ENCODE measurements at regions not wholly inside any gene's neighbourhood (a gene's known extent, or its start where the extent isn't known, plus 50 kb on each side); places are given as distances from the start of the nearest gene placed in this dataset.

GRCh38 chr17:79478051-79478461 is 132.8 kb downstream of the RBFOX3 start:
- Mint-ChIP-seq H3K27ac (no peak overlapping the region), H3K4me1 (ENCODE audit: low read depth in 2 of 2) (no peaks in the 10 kb centered on the region), H3K9me3 (no peaks in the 10 kb centered on the region), H3K36me3 (ENCODE audit: insufficient read depth) (peaks cover 2% of the 10 kb centered on the region), H3K4me3 (no peak overlapping the region), H3K27me3 (peaks cover 52 to 93% of the 10 kb centered on the region in 2 donors)
- no peak for DNase-seq
- no peak for ATAC-seq (replicated peaks)

GRCh38 chr17:79476074-79476652 is 134.7 kb downstream of the RBFOX3 start:
- H3K9me3 Mint-ChIP-seq: no peaks in the 10 kb centered on the region
- H3K27ac Mint-ChIP-seq: peak overlapping the region in 1 of 2 donors; percentile 4
- peaks cover 43 to 74% of the 10 kb centered on the region in 2 donors for H3K27me3 Mint-ChIP-seq
- H3K36me3 Mint-ChIP-seq (ENCODE audit: insufficient read depth): peaks cover 2% of the 10 kb centered on the region
- H3K4me1 Mint-ChIP-seq (ENCODE audit: low read depth in 2 of 2): no peaks in the 10 kb centered on the region
- ATAC-seq (replicated peaks) (no peak), DNase-seq (no peak)
- no peak overlapping the region for H3K4me3 Mint-ChIP-seq

- no peak overlapping the region for H3K4me3 Mint-ChIP-seq
- no peaks in the 10 kb centered on the region for H3K9me3 Mint-ChIP-seq
- peaks cover 35 to 52% of the 10 kb centered on the region in 2 donors for H3K27me3 Mint-ChIP-seq
- no peaks in the 10 kb centered on the region for H3K36me3 Mint-ChIP-seq (ENCODE audit: insufficient read depth)
- ATAC-seq (replicated peaks) (no peak), DNase-seq (no peak)
- no peaks in the 10 kb centered on the region for H3K4me1 Mint-ChIP-seq (ENCODE audit: low read depth in 2 of 2)
- no peak overlapping the region for H3K27ac Mint-ChIP-seq
These were observed 136.9 kb downstream of the RBFOX3 start for GRCh38 chr17:79473876-79474440.

- H3K9me3 Mint-ChIP-seq: no peaks in the 10 kb centered on the region
- no peak overlapping the region for H3K4me3 Mint-ChIP-seq
- H3K27me3 Mint-ChIP-seq: peaks cover 33 to 47% of the 10 kb centered on the region in 2 donors
- no peak overlapping the region for H3K27ac Mint-ChIP-seq
- H3K4me1 Mint-ChIP-seq (ENCODE audit: low read depth in 2 of 2): no peaks in the 10 kb centered on the region
- H3K36me3 Mint-ChIP-seq (ENCODE audit: insufficient read depth): no peaks in the 10 kb centered on the region
- DNase-seq (no peak), ATAC-seq (replicated peaks) (no peak)
These were observed 137.6 kb downstream of the RBFOX3 start for GRCh38 chr17:79473111-79473875.

DNA sequence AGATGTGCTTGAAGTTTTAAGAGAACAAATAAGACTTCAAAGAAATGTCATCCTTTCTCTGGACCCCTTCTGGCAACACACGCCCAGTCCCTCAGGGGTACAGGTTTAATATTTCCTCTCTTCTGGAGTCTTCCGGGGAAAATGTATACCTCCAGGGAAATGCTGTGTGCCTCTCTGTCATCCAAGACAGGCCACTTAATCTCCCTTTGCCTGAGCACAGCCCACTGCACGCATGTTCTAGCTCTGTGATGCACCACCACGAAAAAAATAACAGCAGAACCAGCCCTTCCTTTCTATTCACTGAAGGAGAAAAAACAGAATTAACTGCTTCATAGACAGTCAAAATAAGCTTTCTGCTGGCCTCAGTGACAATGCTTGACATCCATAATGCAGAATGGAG is 140.1 kb downstream of the RBFOX3 start:
- DNase-seq (no peak), ATAC-seq (replicated peaks) (no peak)
- no peaks in the 10 kb centered on the region for H3K36me3 Mint-ChIP-seq (ENCODE audit: insufficient read depth)
- no peaks in the 10 kb centered on the region for H3K9me3 Mint-ChIP-seq
- no peak overlapping the region for H3K4me3 Mint-ChIP-seq
- H3K4me1 Mint-ChIP-seq (ENCODE audit: low read depth in 2 of 2): no peaks in the 10 kb centered on the region
- H3K27ac Mint-ChIP-seq: no peak overlapping the region
- H3K27me3 Mint-ChIP-seq: peaks cover 22 to 30% of the 10 kb centered on the region in 2 donors

DNA sequence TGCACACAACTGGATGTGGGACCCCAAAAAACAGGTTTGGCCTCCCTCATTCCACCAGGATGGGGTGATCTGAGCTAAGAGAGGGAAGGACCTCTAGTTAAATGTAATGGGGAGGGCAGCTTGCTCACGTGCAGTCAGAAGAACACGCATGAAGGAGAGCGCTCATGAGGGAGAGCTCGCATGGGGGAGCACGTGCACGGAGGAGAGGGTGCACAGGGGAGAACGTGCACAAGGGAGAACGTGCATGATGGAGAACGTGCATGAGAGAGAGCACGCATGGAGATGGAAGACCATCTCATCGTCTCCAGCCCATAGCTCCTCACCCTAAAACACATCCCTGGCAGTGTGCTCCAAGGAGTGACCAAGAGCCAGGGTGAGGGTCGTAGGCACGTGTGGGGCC is 141.2 kb downstream of the RBFOX3 start:
- DNase-seq (no peak), ATAC-seq (replicated peaks) (no peak)
- Mint-ChIP-seq H3K27ac (no peak overlapping the region), H3K27me3 (peaks cover 11 to 28% of the 10 kb centered on the region in 2 donors), H3K9me3 (no peaks in the 10 kb centered on the region), H3K36me3 (ENCODE audit: insufficient read depth) (no peaks in the 10 kb centered on the region), H3K4me3 (no peak overlapping the region), H3K4me1 (ENCODE audit: low read depth in 2 of 2) (no peaks in the 10 kb centered on the region)

DNA sequence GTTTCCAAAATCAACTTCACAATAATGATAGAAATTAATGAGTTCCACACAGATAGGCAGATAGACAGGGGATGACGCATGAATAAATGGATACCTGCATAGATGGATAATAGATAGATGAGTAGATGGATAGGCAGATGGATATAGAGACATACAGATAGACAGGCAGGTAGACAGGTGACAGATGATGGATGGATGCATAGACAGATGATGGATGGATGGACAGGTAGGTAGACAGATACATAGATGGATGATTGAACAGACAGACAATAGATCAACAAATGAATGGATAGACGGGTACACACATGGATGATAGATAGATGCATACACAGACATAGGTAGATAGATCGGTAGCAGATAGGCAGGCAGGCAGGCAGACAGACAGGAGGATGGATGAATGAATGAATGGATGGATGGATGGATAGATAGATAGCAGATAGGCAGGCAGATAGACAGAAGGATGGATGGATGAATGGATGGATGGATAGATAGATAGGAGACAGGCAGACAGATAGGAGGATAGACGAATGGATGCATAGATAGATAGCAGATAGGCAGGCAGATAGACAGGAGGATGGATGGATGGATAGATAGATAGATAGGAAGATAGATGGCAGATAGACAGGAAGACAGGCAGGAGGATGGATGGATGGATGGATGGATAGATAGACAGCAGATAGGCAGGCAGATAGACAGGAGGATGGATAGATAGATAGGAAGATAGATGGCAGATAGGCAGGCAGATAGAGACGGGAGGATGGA is 142.5 kb downstream of the RBFOX3 start:
- Mint-ChIP-seq H3K27me3 (peaks cover 0 to 15% of the 10 kb centered on the region in 2 donors), H3K4me3 (no peak overlapping the region), H3K4me1 (ENCODE audit: low read depth in 2 of 2) (no peaks in the 10 kb centered on the region), H3K36me3 (ENCODE audit: insufficient read depth) (no peaks in the 10 kb centered on the region), H3K27ac (no peak overlapping the region), H3K9me3 (no peaks in the 10 kb centered on the region)
- DNase-seq: no peak
- no peak for ATAC-seq (replicated peaks)

DNA sequence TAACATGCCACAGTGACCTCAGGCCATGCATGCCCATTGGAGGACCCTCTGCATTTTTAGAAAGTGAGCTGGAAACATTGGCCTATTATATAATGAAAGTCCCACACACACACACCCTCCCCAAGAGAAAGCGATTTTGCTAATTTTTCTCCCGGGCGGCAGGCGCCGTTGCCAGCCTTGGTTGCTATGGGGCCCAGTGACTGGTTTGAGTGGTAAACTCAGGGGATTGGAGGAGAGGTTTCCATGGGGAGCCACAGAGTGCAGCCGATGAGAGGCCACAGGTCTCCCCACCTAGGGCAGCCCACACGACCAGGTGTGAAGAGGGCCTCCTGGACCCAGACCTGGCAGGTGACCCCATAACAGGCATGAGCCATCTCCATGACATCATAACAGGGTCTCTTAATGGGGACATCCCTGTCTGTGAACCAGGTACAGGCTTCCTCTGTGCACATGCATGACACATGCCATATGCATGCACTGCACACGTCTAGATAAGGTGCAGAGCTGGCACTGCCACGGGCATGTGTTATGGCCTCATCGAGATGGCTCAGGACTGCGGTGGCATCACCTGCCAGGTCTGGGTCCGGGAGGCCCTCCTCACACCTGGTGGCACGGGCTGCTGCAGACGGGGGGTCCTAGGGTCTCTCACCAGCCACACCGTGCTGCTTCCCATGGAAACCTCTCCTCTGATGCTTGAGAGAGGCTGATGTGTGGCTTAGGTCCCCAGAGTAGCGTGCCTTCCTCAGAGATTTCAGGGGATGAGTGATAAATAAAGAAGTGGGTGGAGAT is 144.1 kb downstream of the RBFOX3 start:
- no peak for DNase-seq
- ATAC-seq (replicated peaks): no peak
- peaks cover 0 to 13% of the 10 kb centered on the region in 2 donors for H3K27me3 Mint-ChIP-seq
- no peaks in the 10 kb centered on the region for H3K9me3 Mint-ChIP-seq
- H3K4me3 Mint-ChIP-seq: no peak overlapping the region
- H3K27ac Mint-ChIP-seq: no peak overlapping the region
- H3K4me1 Mint-ChIP-seq (ENCODE audit: low read depth in 2 of 2): no peaks in the 10 kb centered on the region
- no peaks in the 10 kb centered on the region for H3K36me3 Mint-ChIP-seq (ENCODE audit: insufficient read depth)

GRCh38 chr17:79465681-79466025 is 145.2 kb downstream of the RBFOX3 start:
- no peak overlapping the region for H3K27ac Mint-ChIP-seq

GRCh38 chr17:79465011-79465680 is 145.7 kb downstream of the RBFOX3 start:
- H3K36me3 Mint-ChIP-seq (ENCODE audit: insufficient read depth): no peaks in the 10 kb centered on the region
- no peak overlapping the region for H3K4me3 Mint-ChIP-seq
- peaks cover 0 to 20% of the 10 kb centered on the region in 2 donors for H3K27me3 Mint-ChIP-seq
- no peaks in the 10 kb centered on the region for H3K4me1 Mint-ChIP-seq (ENCODE audit: low read depth in 2 of 2)
- ATAC-seq (replicated peaks): no peak
- no peak for DNase-seq
- peak overlapping the region in 1 of 2 donors; percentile 33 for H3K27ac Mint-ChIP-seq
- H3K9me3 Mint-ChIP-seq: no peaks in the 10 kb centered on the region

More at GRCh38 chr17:79465681-79466025, 145.2 kb downstream of the RBFOX3 start:
- H3K4me1 Mint-ChIP-seq (ENCODE audit: low read depth in 2 of 2): no peaks in the 10 kb centered on the region
- H3K9me3 Mint-ChIP-seq: no peaks in the 10 kb centered on the region
- H3K27me3 Mint-ChIP-seq: peaks cover 0 to 15% of the 10 kb centered on the region in 2 donors
- ATAC-seq (replicated peaks): no peak
- no peaks in the 10 kb centered on the region for H3K36me3 Mint-ChIP-seq (ENCODE audit: insufficient read depth)
- H3K4me3 Mint-ChIP-seq: no peak overlapping the region
- no peak for DNase-seq

DNA sequence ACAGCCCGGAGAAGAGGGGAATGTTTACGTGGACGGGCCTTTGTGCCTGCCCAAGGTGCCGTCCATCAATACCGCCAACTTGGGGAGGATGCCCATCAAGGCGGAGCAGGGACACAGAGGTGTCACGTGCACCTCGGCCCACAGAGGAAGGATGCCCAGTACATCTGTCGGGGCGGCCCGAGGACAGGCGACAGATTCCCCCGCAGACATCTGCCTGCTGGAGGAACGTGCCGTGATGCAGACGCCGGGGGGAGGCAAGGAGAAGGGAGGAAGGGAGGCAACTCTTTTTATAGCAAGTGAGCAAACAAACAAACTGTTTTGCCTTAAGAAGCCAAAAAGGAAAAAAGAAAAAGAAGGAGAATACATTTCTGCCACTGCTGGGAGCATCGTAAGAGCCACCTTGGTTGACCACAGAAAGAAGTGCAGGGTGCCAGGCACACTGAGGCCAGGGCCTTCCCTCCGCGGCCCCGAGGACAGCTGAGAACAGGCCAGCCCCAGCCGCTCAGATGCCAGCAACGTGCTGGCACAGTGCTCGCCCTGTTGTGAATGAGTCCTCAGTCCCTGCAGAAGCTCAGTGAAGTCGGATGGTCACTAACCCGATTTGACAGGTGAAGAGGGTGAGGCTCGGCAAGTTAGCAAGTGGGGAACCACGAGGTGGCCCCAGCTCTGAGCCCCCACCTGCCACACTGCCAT is 146.4 kb downstream of the RBFOX3 start:
- no peaks in the 10 kb centered on the region for H3K9me3 Mint-ChIP-seq
- H3K4me1 Mint-ChIP-seq (ENCODE audit: low read depth in 2 of 2): no peaks in the 10 kb centered on the region
- DNase-seq (no peak), ATAC-seq (replicated peaks) (no peak)
- H3K36me3 Mint-ChIP-seq (ENCODE audit: insufficient read depth): no peaks in the 10 kb centered on the region
- H3K27me3 Mint-ChIP-seq: peaks cover 0 to 27% of the 10 kb centered on the region in 2 donors
- H3K27ac Mint-ChIP-seq: no peak overlapping the region
- H3K4me3 Mint-ChIP-seq: no peak overlapping the region
